Activated naive CD4-positive, alpha-beta T cell treated with anti-CD3 and anti-CD28 coated beads for 36 hours (primary cell): ENCODE measurements at regions not wholly inside any gene's neighbourhood (a gene's known extent, or its start where the extent isn't known, plus 50 kb on each side); places are given as distances from the start of the nearest gene placed in this dataset.
"Not testable (repeated sequence)": the region's sequence is repeated elsewhere in the genome, so short reads cannot be mapped to it uniquely, and the experiment has no call there.

Experiments used
- CTCF ChIA-PET: fragments of 350-600 bp; sonication (Branson Sonifier 250); formaldehyde crosslinking; loops from one replicate; lab custom pipeline; 2021; ENCODE audit warnings: antibody characterized with exemption; lab: Charles Lee
- DNase-seq: peaks from one replicate; pipeline ENCODE4 v3.0.0-alpha.2; 2020
- H3K27ac Mint-ChIP-seq: one replicate; pipeline ENCODE4 v1.8.0; 2021; ENCODE audit warnings: mild to moderate bottlenecking, mixed read lengths
- H3K27me3 Mint-ChIP-seq: one replicate; pipeline ENCODE4 v1.8.0; 2021; ENCODE audit warnings: low read depth, mixed read lengths
- H3K36me3 Mint-ChIP-seq: one replicate; pipeline ENCODE4 v1.8.0; 2021; ENCODE audit warnings: low read depth, mixed read lengths
- H3K4me1 Mint-ChIP-seq: one replicate; pipeline ENCODE4 v1.8.0; 2021; ENCODE audit warnings: low read depth, mixed read lengths
- H3K4me3 Mint-ChIP-seq: one replicate; pipeline ENCODE4 v1.8.0; 2021; ENCODE audit warnings: mild to moderate bottlenecking, moderate library complexity, mixed read lengths
- H3K9me3 Mint-ChIP-seq: one replicate; pipeline ENCODE4 v1.8.0; 2021; ENCODE audit warnings: mixed read lengths
- intact Hi-C: fragments of 100-400 bp; cut with micrococcal nuclease; formaldehyde crosslinking; loops from one replicate; pipeline ENCODE4 v1.15.1; 2023

DNA sequence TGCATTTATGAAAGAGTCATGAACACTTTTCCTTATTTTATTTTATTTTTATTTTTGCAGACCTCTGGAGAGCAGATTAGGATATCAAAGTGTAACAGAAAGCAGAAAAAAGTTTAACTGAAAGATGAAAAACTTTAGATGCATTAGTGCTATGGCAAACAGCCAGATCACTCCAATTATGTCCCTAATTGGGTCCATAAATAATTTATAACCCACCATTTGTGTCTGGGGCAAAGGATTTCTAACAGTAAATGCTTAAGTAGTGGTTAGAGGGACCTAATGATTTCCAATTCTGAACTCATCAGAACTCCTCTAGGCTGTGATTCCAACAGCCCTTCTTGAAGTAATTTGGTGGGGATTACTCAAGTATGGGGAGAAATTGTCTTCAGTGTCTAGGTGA, 93.7 kb upstream of the PROKR2 start:
- Mint-ChIP-seq H3K4me3 (no peak overlapping the region), H3K36me3 (no peaks in the 10 kb centered on the region), H3K9me3 (peaks cover 2% of the 10 kb centered on the region), H3K4me1 (no peaks in the 10 kb centered on the region), H3K27ac (no peak overlapping the region), H3K27me3 (peaks cover 36% of the 10 kb centered on the region)
- CTCF ChIA-PET = interaction anchor here (0.8 kb wide), 1 partner anchor 119 kb away, joined by 3 read pairs; no protein-coding TSS in a partner anchor
- DNase-seq = no peak
- intact Hi-C loops = no loop called here

GRCh38 chr20:5402903-5403531, 86.3 kb upstream of the PROKR2 start:
- Mint-ChIP-seq H3K4me3 (no peak overlapping the region), H3K4me1 (no peaks in the 10 kb centered on the region), H3K9me3 (peaks cover 6% of the 10 kb centered on the region), H3K27ac (no peak overlapping the region), H3K27me3 (peaks cover 30% of the 10 kb centered on the region), H3K36me3 (no peaks in the 10 kb centered on the region)
- DNase-seq = peak; percentile 19
- CTCF ChIA-PET = interaction anchor here (0.9 to 2.6 kb wide), 5 partner anchors 11 to 365 kb away, joined by 3 to 20 read pairs (median 3); no protein-coding TSS in a partner anchor
- intact Hi-C loops = no loop called here

DNA sequence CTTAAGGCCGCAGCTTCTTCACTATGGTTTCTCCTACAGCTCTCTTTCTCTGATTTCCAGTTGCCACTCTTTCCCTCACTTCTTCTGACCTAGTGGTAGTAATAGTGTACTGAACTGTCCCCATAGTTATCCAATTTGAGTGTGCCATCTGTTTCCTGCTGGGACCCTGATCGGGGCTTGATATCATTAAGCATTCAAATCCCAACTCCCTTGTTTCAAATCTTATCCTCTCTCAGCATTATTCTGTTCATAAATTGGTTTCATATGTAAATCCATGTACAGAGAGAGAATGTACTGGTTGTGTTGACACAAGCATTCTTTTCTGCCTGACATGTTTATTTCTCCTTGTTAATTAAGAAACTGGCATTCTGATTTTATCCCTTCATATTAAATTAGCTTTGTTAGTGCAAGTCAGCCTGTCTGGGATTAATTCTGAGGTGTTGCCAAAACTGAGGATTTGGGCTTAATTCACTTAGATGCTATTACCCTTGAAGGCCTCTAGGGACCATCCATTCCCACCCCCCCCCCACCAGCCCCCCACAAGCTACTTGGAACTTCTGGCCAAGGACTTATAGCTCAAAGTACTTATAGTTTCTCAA, 84.6 kb upstream of the PROKR2 start:
- no peak for DNase-seq
- Mint-ChIP-seq H3K27ac (no peak overlapping the region), H3K4me3 (no peak overlapping the region), H3K4me1 (no peaks in the 10 kb centered on the region), H3K9me3 (peaks cover 6% of the 10 kb centered on the region), H3K36me3 (no peaks in the 10 kb centered on the region), H3K27me3 (peaks cover 19% of the 10 kb centered on the region)
- intact Hi-C loops = no loop called here
- CTCF ChIA-PET = interaction anchor here (0.6 to 2.6 kb wide), 3 partner anchors 12 to 47 kb away, joined by 3 to 20 read pairs (median 4); no protein-coding TSS in a partner anchor

- H3K4me3 Mint-ChIP-seq = no peak overlapping the region
- H3K27me3 Mint-ChIP-seq = peaks cover 15% of the 10 kb centered on the region
- no peak overlapping the region for H3K27ac Mint-ChIP-seq
- CTCF ChIA-PET = interaction anchor here (0.6 to 1.1 kb wide), 4 partner anchors 27 to 588 kb away, joined by 3 to 5 read pairs (median 4); no protein-coding TSS in a partner anchor
- H3K9me3 Mint-ChIP-seq = peaks cover 6% of the 10 kb centered on the region
- peak; percentile 41 for DNase-seq
- H3K4me1 Mint-ChIP-seq = no peaks in the 10 kb centered on the region
- intact Hi-C loops = no loop called here
- no peaks in the 10 kb centered on the region for H3K36me3 Mint-ChIP-seq
Observed at GRCh38 chr20:5400164-5400762, 83.5 kb upstream of the PROKR2 start.

- Mint-ChIP-seq H3K27me3 (peaks cover 24% of the 10 kb centered on the region), H3K9me3 (no peaks in the 10 kb centered on the region), H3K36me3 (no peaks in the 10 kb centered on the region), H3K27ac (no peak overlapping the region), H3K4me3 (no peak overlapping the region), H3K4me1 (no peaks in the 10 kb centered on the region)
- DNase-seq = no peak
- CTCF ChIA-PET = no interaction called here
- intact Hi-C loops = no loop called here
Observed at GRCh38 chr20:5397393-5397792, 80.6 kb upstream of the PROKR2 start.

GRCh38 chr20:5395932-5396727, 79.4 kb upstream of the PROKR2 start:
- DNase-seq = no peak
- Mint-ChIP-seq H3K4me3 (no peak overlapping the region), H3K4me1 (no peaks in the 10 kb centered on the region), H3K27me3 (peaks cover 21% of the 10 kb centered on the region), H3K36me3 (no peaks in the 10 kb centered on the region), H3K9me3 (no peaks in the 10 kb centered on the region), H3K27ac (no peak overlapping the region)
- intact Hi-C loops = no loop called here
- CTCF ChIA-PET = no interaction called here

DNA sequence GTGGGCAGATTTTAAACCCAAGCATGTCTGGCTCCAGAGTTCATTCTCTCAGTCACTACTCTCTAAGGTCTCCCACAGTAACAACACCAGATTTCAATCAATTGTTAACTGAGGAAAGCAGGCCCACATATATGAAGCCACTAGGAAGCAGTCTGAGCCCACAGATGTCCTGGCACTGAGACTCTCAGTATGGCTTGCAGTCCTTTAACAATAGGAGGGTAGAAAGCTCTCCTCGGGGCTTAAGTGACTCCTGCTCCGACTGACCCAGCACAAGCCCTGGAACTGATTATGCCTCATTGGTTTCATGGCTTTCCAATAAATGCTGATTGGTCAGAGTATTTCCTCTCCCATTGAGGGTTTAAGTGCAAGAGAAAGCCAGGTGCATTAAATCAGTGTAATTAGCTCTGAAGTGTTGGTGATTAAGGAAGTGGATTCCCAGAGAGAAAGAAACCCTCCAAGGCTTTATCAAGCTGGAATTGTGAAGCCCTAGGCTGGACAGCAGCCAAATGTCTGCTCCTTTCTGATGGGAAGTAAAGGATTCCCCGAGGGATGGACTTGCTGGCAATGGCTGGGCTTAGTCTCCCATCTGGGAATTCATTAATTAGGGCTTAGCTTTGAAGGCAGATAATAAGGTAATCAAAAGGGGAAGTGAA, 76.6 kb upstream of the PROKR2 start:
- H3K27me3 Mint-ChIP-seq = peaks cover 20% of the 10 kb centered on the region
- no peak overlapping the region for H3K4me3 Mint-ChIP-seq
- CTCF ChIA-PET = interaction anchor here (0.6 kb wide), 1 partner anchor 14 kb away, joined by 4 read pairs; no protein-coding TSS in a partner anchor
- no peak overlapping the region for H3K27ac Mint-ChIP-seq
- no peaks in the 10 kb centered on the region for H3K4me1 Mint-ChIP-seq
- no peaks in the 10 kb centered on the region for H3K36me3 Mint-ChIP-seq
- no peak for DNase-seq
- H3K9me3 Mint-ChIP-seq = no peaks in the 10 kb centered on the region
- intact Hi-C loops = no loop called here

GRCh38 chr20:5390720-5391119, 74.0 kb upstream of the PROKR2 start:
- Mint-ChIP-seq H3K9me3 (no peaks in the 10 kb centered on the region), H3K4me1 (no peaks in the 10 kb centered on the region), H3K27ac (no peak overlapping the region), H3K36me3 (no peaks in the 10 kb centered on the region), H3K4me3 (no peak overlapping the region), H3K27me3 (peaks cover 35% of the 10 kb centered on the region)
- no peak for DNase-seq
- CTCF ChIA-PET = no interaction called here
- intact Hi-C loops = no loop called here

DNA sequence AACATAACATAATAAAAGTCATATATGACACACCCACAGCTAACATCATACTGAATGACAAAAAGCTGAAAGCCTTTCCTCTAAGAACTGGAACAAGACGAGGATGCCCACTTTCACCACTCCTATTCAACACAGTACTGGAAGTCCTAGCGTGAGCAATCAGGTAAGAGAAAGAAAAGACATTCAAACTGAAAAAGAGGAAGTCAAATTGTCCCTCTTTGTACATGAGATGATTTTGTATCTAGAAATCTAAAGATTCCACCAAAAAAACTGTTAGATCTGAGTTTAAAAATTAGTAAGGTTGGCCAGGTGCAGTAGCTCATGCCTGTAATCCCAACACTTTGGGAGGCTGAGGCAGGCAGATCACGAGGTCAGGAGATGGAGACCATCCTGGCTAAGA, 70.1 kb upstream of the PROKR2 start:
- H3K9me3 Mint-ChIP-seq, intact Hi-C loops, H3K27ac Mint-ChIP-seq, H3K4me1 Mint-ChIP-seq, H3K4me3 Mint-ChIP-seq, H3K36me3 Mint-ChIP-seq, DNase-seq: not testable (repeated sequence)
- CTCF ChIA-PET = interaction anchor here (0.8 kb wide), 1 partner anchor 15 kb away, joined by 3 read pairs; no protein-coding TSS in a partner anchor
- peaks cover 29% of the 10 kb centered on the region for H3K27me3 Mint-ChIP-seq

GRCh38 chr20:5381527-5381926, 64.8 kb upstream of the PROKR2 start:
- H3K4me3 Mint-ChIP-seq, H3K9me3 Mint-ChIP-seq, CTCF ChIA-PET, intact Hi-C loops, H3K36me3 Mint-ChIP-seq, DNase-seq, H3K27ac Mint-ChIP-seq, H3K4me1 Mint-ChIP-seq: not testable (repeated sequence)
- peaks cover 17% of the 10 kb centered on the region for H3K27me3 Mint-ChIP-seq

DNA sequence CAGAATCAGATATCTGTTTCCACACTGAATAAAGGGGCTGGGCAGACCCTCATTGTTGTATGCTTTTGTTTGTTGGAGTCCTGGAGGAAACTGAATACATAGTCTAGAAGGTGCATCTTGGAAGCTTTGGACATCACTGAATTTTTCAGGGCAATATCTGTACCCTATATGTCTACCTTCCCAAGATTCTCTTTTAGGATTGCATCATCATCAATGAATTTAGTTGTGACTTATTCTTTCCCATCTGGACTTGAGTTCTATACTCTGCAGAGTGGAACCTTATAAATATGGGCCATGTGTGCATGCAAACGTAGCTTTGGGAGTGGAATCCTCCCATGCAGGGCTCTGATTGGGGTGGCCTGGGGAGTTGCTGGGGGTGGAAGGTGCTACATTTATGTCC, 60.7 kb upstream of the PROKR2 start:
- CTCF ChIA-PET = no interaction called here
- Mint-ChIP-seq H3K9me3 (no peaks in the 10 kb centered on the region), H3K4me1 (no peaks in the 10 kb centered on the region), H3K36me3 (no peaks in the 10 kb centered on the region), H3K4me3 (no peak overlapping the region), H3K27ac (no peak overlapping the region), H3K27me3 (peaks cover 9% of the 10 kb centered on the region)
- intact Hi-C loops = no loop called here
- no peak for DNase-seq

DNA sequence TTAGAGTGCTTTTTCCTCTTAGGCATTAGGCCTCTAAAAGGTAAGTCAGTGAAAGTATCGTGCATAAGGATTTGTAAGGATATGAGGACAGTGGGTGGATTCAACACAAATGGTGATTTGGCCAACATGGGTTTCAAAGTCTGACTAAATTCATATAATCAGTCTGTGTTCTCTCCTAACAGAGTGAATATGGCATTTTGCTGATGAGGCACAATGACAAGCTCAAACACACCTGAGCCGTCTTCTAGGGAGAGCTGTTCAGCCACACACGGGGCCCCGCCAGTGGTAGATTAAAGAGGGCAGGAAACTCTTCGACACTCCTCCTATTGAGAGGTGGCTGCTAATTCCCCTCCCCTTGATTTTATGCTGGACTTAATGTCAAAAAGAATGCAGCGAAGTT, 59.5 kb upstream of the PROKR2 start:
- CTCF ChIA-PET = no interaction called here
- DNase-seq = no peak
- Mint-ChIP-seq H3K36me3 (no peaks in the 10 kb centered on the region), H3K4me3 (no peak overlapping the region), H3K27me3 (peaks cover 15% of the 10 kb centered on the region), H3K9me3 (no peaks in the 10 kb centered on the region), H3K27ac (no peak overlapping the region), H3K4me1 (no peaks in the 10 kb centered on the region)
- intact Hi-C loops = no loop called here
